Stimulated activated CD4-positive, alpha-beta T cell treated with anti-CD3 and anti-CD28 coated beads, Interleukin-15, amount 100 ng/mL, for 24 hours (primary cell): ENCODE measurements at regions not wholly inside any gene's neighbourhood (a gene's known extent, or its start where the extent isn't known, plus 50 kb on each side); places are given as distances from the start of the nearest gene placed in this dataset.
"Not testable (repeated sequence)": the region's sequence is repeated elsewhere in the genome, so short reads cannot be mapped to it uniquely, and the experiment has no call there.

Source experiments
- DNase-seq: peaks from one replicate; pipeline ENCODE4 v3.0.0-alpha.2; 2020

DNA sequence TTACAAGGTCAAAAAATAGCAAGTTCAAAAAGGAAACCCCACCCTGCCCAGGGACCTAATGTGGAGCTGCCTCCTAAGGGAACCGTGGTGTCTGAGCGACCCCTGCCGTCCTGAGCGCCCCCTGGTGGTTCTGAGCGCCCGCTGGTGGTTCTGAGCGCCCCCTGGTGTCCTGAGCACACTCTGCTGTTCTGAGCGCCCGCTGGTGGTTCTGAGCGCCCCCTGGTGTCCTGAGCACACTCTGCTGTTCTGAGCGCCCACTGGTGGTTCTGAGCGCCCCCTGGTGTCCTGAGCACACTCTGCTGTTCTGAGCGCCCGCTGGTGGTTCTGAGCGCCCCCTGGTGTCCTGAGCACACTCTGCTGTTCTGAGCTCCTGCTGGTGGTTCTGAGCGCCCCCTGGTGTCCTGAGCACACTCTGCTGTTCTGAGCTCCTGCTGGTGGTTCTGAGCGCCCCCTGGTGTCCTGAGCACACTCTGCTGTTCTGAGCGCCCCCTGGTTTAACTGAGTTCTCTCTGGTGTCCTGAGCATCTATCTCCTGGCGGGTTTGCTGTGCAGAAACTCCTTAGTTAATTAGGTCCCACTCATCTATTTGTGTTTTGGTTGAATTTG is 1137.5 kb downstream of the TMEM121 start:
- DNase-seq: peak; percentile 84

- DNase-seq: peak; percentile 54
Observed at GRCh38 chr14:106665814-106666213, 1139.4 kb downstream of the TMEM121 start.

DNA sequence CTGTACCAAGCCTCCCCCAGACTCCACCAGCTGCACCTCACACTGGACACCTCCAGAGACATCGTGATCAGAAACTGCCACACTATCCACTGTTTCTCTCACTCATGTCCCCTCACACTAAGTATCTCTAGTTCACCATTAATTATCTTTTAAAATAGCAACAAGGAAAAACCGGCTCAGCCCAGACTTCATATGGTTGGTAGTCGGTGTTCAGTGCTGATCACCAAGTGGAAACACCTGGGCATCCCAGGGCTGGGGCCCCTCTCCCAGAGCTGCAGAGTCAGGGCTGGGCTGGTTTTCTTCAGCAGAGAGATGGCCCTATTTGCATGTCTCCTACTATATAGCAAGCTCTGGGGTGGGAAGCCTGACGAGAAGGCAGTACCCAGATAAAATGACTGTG is 1140.0 kb downstream of the TMEM121 start:
- no peak for DNase-seq

DNA sequence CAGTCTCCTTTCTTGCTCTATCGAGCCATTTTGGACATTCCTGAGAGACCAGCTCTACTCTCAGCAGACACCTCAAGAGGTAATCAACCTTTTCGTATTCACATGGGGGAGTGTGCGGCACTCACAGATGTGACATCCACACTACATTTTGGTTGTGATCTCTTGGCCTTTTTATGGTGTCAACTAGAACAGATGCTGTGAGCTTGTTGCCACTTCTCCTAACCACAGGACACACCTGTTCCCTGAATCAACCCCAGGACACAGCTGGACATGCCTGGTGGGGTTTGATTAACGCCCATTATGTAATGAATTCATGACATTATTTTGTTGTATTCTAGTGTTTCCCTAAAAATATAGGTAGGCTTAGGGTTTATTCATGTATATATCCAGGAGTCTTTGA is 1143.6 kb downstream of the TMEM121 start:
- DNase-seq: no peak

- not testable (repeated sequence) for DNase-seq
Observed at GRCh38 chr14:106674093-106674492, 1147.7 kb downstream of the TMEM121 start.

- DNase-seq: peak; percentile 72
Observed at GRCh38 chr14:106674509-106675125, 1148.2 kb downstream of the TMEM121 start.

GRCh38 chr14:106675716-106676115 is 1149.3 kb downstream of the TMEM121 start:
- DNase-seq: not testable (repeated sequence)

DNA sequence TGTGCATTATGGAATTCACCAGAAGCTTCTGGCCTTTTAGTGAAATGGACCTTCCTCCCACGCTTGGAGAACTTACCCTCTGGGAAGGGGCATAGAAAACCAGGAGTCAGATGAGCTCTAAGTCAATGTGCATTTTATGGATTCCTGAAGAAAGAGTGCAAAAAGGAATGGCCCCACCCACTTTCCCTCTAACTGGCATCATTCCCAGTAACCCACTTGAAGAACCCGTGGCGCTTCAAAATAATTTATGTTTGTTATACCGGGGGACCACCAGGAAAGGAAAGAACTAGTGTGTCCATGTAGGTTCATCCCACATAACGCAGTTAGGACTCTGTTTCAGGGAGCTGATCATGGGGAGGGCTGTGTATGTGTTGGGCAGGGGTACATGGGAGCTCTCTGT is 1153.4 kb downstream of the TMEM121 start:
- no peak for DNase-seq

- no peak for DNase-seq
Observed at GRCh38 chr14:106681161-106681560, 1154.8 kb downstream of the TMEM121 start.

DNA sequence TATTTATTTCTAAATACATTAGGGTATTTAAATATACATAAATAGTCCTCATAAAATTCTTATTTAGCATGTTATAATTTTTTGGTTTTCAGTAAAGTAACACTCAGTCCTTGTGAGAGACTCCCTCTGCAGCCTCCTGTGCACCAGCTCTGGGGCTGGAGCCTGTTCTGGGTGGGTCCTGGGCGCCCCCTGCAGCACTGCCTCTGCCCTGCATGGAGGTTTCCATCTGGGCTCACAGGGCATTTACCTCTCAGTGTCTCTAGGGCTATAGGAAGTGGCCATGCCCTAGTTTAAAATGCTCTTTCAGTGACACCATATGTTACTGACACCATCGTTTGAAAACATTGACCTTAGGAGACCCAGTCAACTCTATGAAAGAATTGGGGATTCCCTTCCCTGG is 1155.2 kb downstream of the TMEM121 start:
- no peak for DNase-seq

DNA sequence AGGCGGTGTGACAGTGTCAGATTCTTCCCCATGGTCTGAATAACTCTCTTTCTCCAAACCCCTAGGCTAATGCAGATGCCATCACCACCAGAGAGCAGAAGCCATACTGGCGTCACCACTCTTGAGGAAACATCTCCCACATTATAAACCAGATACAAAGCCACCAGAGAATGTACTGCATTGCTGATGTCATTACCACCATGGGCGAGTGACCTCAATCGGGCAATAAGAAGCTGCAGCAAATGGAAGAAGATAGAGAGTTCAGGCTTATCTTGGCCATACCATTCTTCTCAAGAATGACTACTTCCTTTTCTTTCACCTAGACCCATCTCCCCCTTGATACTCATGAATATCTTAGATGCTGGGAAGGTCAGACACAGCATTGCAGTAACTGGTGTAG is 1157.2 kb downstream of the TMEM121 start:
- DNase-seq: no peak

DNA sequence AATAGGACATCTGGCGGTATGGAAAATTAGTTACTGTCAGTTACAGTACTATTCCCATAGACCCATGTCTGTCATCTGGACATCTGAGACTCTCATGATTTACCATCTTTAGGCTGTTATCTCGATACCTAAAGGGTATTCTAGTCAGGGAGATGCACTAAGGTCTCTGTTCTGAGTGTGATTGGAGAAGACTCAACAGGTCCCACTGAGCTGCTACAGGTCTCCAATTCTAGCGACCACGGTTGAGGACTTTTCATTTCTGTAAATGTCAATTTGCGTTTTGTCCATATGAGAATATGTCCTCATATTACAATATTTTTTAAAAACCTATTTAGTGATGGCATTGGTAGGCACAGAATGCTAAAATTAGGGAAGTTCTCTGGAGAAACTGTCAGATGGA is 1160.2 kb downstream of the TMEM121 start:
- DNase-seq: no peak

DNA sequence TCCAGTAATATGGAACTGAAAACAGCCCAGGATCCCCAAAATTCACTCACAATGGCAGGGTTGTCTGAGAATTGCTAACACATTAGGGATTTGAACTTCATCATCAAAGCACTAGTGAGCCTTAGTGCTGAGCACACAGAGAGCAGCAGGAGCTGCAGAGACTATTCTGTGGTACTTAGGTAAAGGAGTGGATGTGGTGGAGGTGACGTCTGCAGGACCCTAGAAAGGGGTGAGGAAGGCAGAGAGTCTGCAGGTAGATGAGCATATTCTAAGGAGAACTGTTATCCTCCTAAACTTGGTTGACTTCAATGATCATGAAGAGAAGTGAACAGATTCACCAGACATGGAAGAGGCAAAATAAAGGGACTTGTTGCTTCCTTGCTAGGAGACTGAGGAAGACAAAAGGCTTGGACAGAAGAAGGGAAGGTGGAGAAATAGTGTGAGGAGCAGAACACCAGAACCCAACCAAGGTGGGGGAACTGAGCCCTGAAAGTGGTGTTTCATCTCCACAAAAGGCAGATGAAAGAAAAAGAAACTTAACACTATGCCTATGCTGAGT is 1164.0 kb downstream of the TMEM121 start:
- DNase-seq: no peak

GRCh38 chr14:106691601-106692291 is 1165.4 kb downstream of the TMEM121 start:
- DNase-seq: peak; percentile 88

GRCh38 chr14:106694638-106695393 is 1168.4 kb downstream of the TMEM121 start:
- DNase-seq: peak; percentile 86

DNA sequence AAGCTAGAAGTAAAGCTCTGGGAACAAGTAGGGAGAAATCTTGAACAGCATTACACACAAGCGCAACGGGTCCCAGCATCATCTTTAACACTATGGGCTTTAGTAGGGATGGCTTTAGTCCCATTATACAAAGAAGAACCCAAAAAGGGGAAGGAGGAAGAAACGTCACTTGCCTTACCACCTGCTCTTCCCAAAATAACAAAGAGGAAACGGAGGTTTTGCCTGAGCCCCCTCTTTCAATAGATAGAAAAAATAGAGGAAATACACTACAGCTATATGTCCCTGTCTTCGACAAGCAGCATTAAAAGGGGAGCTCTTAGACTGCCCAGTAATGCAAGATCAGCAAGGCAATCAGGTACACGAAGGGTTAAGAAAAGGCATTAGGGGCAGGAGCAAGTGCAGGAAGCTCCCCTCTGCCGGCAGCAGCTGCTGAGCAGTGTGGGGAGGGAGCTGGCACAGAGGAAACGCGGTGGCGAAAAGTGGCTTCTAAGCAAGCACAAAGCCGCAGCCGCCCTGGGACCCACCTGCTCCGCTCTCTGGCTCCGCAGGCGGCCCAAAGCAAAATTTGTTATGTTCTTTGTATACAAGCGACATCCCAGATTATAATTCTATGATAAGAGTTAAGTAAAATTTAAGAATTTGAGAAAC is 1172.4 kb downstream of the TMEM121 start:
- DNase-seq: peak; percentile 19

DNA sequence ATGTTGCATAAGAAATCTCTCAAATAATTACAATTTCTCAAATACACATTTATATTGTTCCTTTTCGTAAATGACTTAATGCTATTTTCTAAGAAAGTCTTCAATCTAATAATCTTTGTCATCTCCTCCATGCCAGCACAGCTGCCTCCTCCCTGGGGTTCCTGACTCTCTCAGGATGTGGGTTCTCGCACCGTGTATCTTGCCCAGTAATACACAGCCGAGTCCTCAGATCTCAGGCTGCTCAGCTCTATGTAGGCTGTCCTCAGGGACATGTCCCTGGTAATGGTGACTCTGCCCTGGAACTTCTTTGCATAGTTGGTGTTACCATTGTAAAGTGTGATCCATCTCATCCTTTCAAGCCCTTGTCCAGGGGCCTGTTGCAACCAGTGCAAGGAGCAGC is 1177.3 kb downstream of the TMEM121 start:
- DNase-seq: not testable (repeated sequence)

- DNase-seq: peak; percentile 25
Observed at GRCh38 chr14:106706488-106706887, 1180.1 kb downstream of the TMEM121 start.

DNA sequence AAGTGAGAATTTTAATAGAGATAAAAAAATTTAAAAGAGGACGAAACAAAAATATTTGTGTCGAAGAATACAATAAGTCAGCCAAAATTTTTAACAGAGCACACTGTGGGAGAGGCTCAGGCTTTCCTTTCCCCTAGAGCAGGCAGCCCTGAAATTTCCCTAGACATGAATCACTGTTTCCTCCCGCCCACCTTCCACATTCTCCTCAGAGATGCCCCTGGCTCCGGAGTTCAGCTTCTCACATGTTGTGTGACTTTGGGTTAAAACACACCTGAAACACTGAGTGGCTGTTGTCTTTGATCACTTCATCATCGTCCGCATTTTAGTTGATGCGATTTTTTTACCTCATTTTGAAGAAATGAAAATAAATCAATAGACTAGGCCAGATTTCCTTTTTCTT is 1183.8 kb downstream of the TMEM121 start:
- peak; percentile 13 for DNase-seq

- peak; percentile 30 for DNase-seq
Observed at GRCh38 chr14:106712513-106712912, 1186.1 kb downstream of the TMEM121 start.

DNA sequence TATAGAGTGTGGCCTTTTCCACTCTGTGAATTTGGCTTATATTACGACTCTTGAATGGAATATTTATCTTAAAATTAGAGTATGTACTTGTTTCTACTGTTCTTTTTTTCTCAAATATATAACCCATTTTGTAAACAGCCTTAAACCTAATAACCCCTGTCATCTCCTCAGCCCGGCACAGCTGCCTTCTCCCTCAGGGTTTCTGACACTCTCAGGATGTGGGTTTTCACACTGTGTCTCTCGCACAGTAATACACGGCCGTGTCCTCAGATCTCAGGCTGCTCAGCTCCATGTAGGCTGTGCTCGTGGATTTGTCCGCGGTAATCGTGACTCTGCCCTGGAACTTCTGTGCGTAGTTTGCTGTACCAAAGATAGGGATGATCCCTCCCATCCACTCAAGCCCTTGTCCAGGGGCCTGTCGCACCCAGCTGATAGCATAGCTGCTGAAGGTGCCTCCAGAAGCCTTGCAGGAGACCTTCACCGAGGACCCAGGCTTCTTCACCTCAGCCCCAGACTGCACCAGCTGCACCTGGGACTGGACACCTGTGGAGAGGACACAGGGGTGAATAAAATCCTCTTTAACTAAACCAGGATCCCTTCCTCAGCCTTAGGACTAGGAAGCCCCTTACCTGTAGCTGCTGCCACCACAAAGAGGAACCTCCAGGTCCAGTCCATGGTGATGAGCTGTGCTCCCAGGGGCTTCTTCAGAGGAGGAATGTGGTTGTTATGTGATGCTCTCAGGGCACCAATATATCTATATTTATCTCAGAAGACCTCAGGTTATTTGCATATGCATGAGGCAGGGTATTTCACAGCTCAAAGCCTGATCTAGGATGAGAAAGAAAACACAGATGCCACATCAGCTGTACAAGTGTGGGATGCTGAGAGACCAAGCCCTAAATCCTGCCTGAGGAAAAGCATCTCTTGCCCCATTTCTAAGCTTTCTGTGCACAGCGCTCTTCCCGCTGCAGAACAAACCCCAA is 1188.4 kb downstream of the TMEM121 start:
- not testable (repeated sequence) for DNase-seq
